WTC11 (cell line): ENCODE measurements at regions not wholly inside any gene's neighbourhood (a gene's known extent, or its start where the extent isn't known, plus 50 kb on each side); places are given as distances from the start of the nearest gene placed in this dataset.
A peak's percentile ranks its signal among the peaks of the same experiment; 100 is the strongest.

Source experiments
- ATAC-seq: fragments of 200-7000 bp; cut with Tn5 transposase; 2 replicates; pipeline ENCODE4 v1.10.0; 2021; ENCODE audit warnings: mild to moderate bottlenecking, moderate library complexity
- CTCF ChIA-PET: fragments of 300-600 bp; sonication (Branson Sonifier 250); formaldehyde crosslinking; loops from one replicate; lab custom pipeline; 2021; ENCODE audit warnings: antibody characterized with exemption; lab: Charles Lee
- POLR2A ChIA-PET: fragments of 350-600 bp; sonication (Branson Sonifier 250); formaldehyde crosslinking; loops from one replicate; lab custom pipeline; 2021; ENCODE audit warnings: antibody characterized with exemption; lab: Charles Lee
- DNase-seq: peaks from one replicate; pipeline ENCODE4 v3.0.0; 2021; ENCODE audit warnings: low spot score
- H3K27ac Mint-ChIP-seq: 2 replicates; pipeline ENCODE4 v1.8.0; 2021; ENCODE audit warnings: mixed read lengths
- H3K27me3 Mint-ChIP-seq: 2 replicates; pipeline ENCODE4 v1.8.0; 2021; ENCODE audit warnings: low read depth, mild to moderate bottlenecking, moderate library complexity, mixed read lengths
- H3K36me3 Mint-ChIP-seq: 2 replicates; pipeline ENCODE4 v1.8.0; 2021; ENCODE audit warnings: mixed read lengths
- H3K4me1 Mint-ChIP-seq: 2 replicates; pipeline ENCODE4 v1.8.0; 2022; ENCODE audit warnings: mixed read lengths
- H3K4me3 Mint-ChIP-seq: 2 replicates; pipeline ENCODE4 v1.8.0; 2021; ENCODE audit warnings: mild to moderate bottlenecking, moderate library complexity, mixed read lengths
- H3K9me3 Mint-ChIP-seq: 2 replicates; pipeline ENCODE4 v1.8.0; 2021; ENCODE audit warnings: mixed read lengths
- CTCF ChIP-seq: fragments of 200-600 bp; IDR thresholded peaks from 2 replicates; pipeline ENCODE4 v1.8.0; 2022; ENCODE audit warnings: antibody characterized with exemption
- ERG ChIP-seq: fragments of 250-450 bp; sonication (Bioruptor Pico); IDR thresholded peaks from 2 replicates; pipeline ENCODE4 v1.8.0; 2021; ENCODE audit warnings: mild to moderate bottlenecking
- FOXJ3 ChIP-seq: sonication (generic); formaldehyde crosslinking; IDR thresholded peaks from 2 replicates; pipeline ENCODE4 v1.9.0; 2021; ENCODE audit warnings: missing genetic modification reagents, mild to moderate bottlenecking, borderline replicate concordance
- FOXK1 ChIP-seq: sonication (generic); formaldehyde crosslinking; IDR thresholded peaks from 2 replicates; pipeline ENCODE4 v1.8.0; 2022; ENCODE audit warnings: mild to moderate bottlenecking, moderate library complexity, missing genetic modification reagents
- JAZF1 ChIP-seq: fragments of 250-450 bp; sonication (Bioruptor Pico); IDR thresholded peaks from 2 replicates; pipeline ENCODE4 v1.9.0; 2021; ENCODE audit warnings: moderate library complexity, mild to moderate bottlenecking, inconsistent platforms
- MAX ChIP-seq: sonication (generic); formaldehyde crosslinking; IDR thresholded peaks from 2 replicates; pipeline ENCODE4 v1.8.0; 2022; ENCODE audit warnings: mild to moderate bottlenecking, missing genetic modification reagents
- NFE2L1 ChIP-seq: sonication (generic); formaldehyde crosslinking; IDR thresholded peaks from 2 replicates; pipeline ENCODE4 v1.8.1; 2023; ENCODE audit warnings: missing genetic modification reagents
- PRRX2 ChIP-seq: fragments of 250-450 bp; sonication (Bioruptor Pico); IDR thresholded peaks from 2 replicates; pipeline ENCODE4 v1.8.0; 2021; ENCODE audit warnings: mild to moderate bottlenecking
- SMAD4 ChIP-seq: sonication (generic); formaldehyde crosslinking; IDR thresholded peaks from 2 replicates; pipeline ENCODE4 v1.8.0; 2022; ENCODE audit warnings: mild to moderate bottlenecking, missing genetic modification reagents
- SOX15 ChIP-seq: fragments of 250-450 bp; sonication (Bioruptor Pico); IDR thresholded peaks from 2 replicates; pipeline ENCODE4 v1.9.0; 2021; ENCODE audit warnings: mild to moderate bottlenecking
- ZNF396 ChIP-seq: fragments of 250-450 bp; sonication (Bioruptor Pico); IDR thresholded peaks from 2 replicates; pipeline ENCODE4 v1.8.0; 2021; ENCODE audit warnings: mild to moderate bottlenecking, moderate library complexity, borderline replicate concordance
- TF ChIP-seq, protein P1 (sequence below): fragments of 250-450 bp; sonication (Bioruptor Pico); conservative IDR thresholded peaks from 2 replicates; pipeline ENCODE4 v1.9.0; 2021; ENCODE audit warnings: mild to moderate bottlenecking
- TF ChIP-seq, protein P2 (sequence below): sonication (generic); formaldehyde crosslinking; IDR thresholded peaks from 2 replicates; pipeline ENCODE4 v1.8.1; 2022; ENCODE audit warnings: low read depth, mild to moderate bottlenecking, moderate library complexity, missing genetic modification reagents, borderline replicate concordance

DNA sequence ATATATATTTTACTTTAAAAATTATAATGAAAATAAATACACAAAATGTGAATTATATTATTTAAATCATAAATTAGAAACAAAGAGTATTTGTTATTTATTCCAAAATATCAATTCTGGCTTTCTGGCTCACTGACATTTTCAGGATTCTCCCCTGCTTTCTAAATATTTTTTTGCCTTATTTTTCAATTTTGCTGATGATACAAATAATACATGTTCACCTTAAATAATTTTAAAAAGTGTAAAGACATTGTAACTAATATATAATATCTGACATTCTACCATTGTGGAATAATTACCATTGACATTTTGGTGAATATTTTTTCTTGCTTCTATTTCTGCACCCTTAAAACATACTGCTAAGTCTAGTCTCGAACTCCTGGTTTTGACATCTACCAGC is 325.9 kb upstream of the CBLB start:
- TF ChIP-seq CTCF (no peak), SMAD4 (CRISPR knock-in tag) (no peak), NFE2L1 (CRISPR knock-in tag) (no peak), FOXK1 (CRISPR knock-in tag) (no peak)
- TF ChIP-seq, all 79 proteins: peak for 0
- no peak for DNase-seq
- POLR2A ChIA-PET, result no interaction called here
- no peak for ATAC-seq
- H3K27ac Mint-ChIP-seq, result no peak overlapping the region
- H3K4me1 Mint-ChIP-seq, result peaks cover 25% of the 10 kb centered on the region
- CTCF ChIA-PET, result no interaction called here
- H3K27me3 Mint-ChIP-seq, result no peaks in the 10 kb centered on the region
- H3K9me3 Mint-ChIP-seq, result peaks cover 17% of the 10 kb centered on the region
- H3K4me3 Mint-ChIP-seq, result no peak overlapping the region
- no peaks in the 10 kb centered on the region for H3K36me3 Mint-ChIP-seq

DNA sequence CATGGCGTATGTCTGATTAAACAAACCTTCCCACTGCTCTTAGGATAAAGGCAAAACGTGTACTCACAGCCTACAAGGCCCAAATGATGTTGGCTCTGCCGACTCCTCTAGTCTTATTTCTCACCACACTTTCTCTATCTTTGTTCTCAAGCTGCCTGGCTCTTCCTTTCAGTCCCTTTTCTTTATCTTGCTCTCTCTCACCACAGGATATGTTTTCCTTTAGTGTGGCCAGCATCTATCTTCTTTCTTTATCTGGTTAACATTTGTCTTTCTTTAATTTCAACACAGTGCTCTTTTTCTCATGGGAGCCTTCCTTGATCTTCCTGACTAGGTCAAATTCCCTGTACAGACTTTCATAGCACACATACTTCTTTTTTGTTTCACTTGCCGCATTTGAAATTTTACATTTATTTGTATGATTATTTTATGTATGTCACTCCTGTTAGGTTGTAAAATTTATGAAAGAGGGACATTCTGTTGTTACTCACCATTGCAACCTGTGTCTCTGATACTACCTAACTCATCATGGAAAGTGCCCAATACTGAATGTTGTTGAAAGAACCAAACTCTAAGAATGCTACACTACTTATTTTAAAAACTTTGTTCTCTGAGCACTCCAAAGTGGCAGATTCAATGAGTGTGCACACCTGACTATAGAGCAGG is 328.9 kb upstream of the CBLB start:
- H3K4me1 Mint-ChIP-seq, result no peaks in the 10 kb centered on the region
- H3K27ac Mint-ChIP-seq, result peak overlapping the region; percentile 10; the same call in 1 of the 2 replicates
- ATAC-seq (no peak), DNase-seq (no peak)
- H3K9me3 Mint-ChIP-seq, result peaks cover 17% of the 10 kb centered on the region
- TF ChIP-seq MAX (CRISPR knock-in tag), result no peak
- TF ChIP-seq, protein P1, sequence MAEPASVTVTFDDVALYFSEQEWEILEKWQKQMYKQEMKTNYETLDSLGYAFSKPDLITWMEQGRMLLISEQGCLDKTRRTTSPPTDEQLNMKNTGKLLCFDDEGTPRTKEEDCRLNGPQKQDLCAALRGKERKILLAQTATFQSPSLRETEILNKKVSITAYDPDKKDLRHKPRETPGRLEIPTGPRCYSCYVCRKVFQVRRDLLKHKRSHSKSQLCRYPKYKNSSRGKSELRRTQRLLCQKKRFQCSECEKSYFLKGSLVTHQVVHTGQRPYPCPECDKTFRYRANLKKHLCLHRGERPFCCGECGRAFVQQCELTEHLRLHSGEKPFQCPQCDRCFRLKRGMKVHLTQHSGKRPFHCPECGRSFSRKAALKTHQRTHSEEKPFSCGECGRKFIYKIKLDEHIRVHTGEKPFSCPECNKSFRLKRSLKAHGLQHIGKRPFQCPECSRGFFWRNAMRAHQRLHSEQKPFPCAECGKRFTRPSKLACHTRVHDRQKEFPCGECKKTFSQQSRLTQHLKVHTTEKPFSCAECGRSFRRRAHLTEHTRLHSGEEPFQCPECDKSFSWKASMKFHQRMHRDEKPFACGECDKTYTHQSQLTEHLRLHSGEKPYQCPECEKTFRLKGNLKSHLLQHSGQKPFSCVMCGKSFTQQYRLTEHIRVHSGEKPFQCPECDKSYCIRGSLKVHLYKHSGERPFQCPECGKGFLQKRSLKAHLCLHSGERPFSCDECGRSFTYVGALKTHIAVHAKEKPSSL (CRISPR knock-in tag), result no peak
- no peak overlapping the region for H3K4me3 Mint-ChIP-seq
- H3K36me3 Mint-ChIP-seq, result no peaks in the 10 kb centered on the region
- POLR2A ChIA-PET, result no interaction called here
- CTCF ChIA-PET, result no interaction called here
- H3K27me3 Mint-ChIP-seq, result no peaks in the 10 kb centered on the region

DNA sequence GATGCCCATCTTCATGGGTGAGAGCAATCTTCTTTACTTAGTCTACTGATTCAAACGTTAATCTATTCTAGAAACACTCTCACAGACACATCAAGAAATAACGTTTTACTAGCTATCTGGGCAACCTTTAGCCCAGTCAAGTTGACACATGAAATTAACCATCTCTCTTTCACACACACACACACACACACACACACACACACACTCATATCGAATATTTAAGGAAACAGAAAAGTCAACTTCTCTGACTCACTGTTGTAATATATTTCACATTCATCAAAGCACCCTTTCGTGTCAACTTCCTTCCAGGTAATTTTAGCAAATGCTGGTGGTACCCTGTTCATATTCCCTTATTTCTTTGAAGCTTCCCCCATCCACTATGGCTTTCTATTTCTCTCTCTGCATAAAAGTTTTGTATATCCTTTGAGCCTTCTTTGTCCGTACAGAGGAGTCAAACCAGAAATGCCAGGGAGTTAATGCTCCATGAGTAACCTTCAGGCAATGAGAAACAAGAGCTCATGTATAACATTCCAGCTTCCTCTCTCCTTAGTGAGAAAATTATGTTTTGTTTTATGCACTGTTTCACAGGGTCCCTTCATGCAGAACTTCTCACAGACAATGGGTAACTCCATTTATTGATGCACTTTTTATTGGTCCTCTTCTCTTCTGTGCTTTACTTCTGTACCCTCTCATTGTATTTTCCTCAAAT is 335.5 kb upstream of the CBLB start:
- ChIA-PET POLR2A (no interaction called here), CTCF (interaction anchor here (1.0 kb wide), 1 partner anchor 914 kb away, joined by 3 read pairs; no protein-coding TSS in a partner anchor)
- Mint-ChIP-seq H3K27me3 (no peaks in the 10 kb centered on the region), H3K36me3 (peaks cover 8% of the 10 kb centered on the region), H3K27ac (no peak overlapping the region), H3K9me3 (peaks cover 13% of the 10 kb centered on the region), H3K4me3 (no peak overlapping the region), H3K4me1 (peaks cover 12% of the 10 kb centered on the region)
- ATAC-seq, result no peak
- no peak for DNase-seq
- no peak for TF ChIP-seq PRRX2 (CRISPR knock-in tag)
- TF ChIP-seq SOX15 (CRISPR knock-in tag), result no peak
- TF ChIP-seq ZNF396 (CRISPR knock-in tag), result no peak
- no peak for TF ChIP-seq JAZF1 (CRISPR knock-in tag)
- TF ChIP-seq ERG (CRISPR knock-in tag), result no peak
- no peak for TF ChIP-seq FOXJ3 (CRISPR knock-in tag)
- TF ChIP-seq, protein P2, sequence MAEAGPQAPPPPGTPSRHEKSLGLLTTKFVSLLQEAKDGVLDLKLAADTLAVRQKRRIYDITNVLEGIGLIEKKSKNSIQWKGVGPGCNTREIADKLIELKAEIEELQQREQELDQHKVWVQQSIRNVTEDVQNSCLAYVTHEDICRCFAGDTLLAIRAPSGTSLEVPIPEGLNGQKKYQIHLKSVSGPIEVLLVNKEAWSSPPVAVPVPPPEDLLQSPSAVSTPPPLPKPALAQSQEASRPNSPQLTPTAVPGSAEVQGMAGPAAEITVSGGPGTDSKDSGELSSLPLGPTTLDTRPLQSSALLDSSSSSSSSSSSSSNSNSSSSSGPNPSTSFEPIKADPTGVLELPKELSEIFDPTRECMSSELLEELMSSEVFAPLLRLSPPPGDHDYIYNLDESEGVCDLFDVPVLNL (CRISPR knock-in tag), result no peak
